IPS-18c (cell line): ENCODE measurements at regions not wholly inside any gene's neighbourhood (a gene's known extent, or its start where the extent isn't known, plus 50 kb on each side); places are given as distances from the start of the nearest gene placed in this dataset.

ENCODE experiments used
- H3K4me3 ChIP-seq: 2 replicates; pipeline ENCODE4 v1.7.0; 2013; ENCODE audit warnings: low read depth, mild to moderate bottlenecking, low read length, moderate library complexity; ENCODE audit not compliant: insufficient read depth
- H3K9me3 ChIP-seq: one replicate; pipeline ENCODE4 v1.6.1; 2013; ENCODE audit warnings: mild to moderate bottlenecking, low read length, moderate library complexity; ENCODE audit not compliant: control insufficient read depth, insufficient read depth

- peaks cover 4% of the 10 kb centered on the region for H3K9me3 ChIP-seq
Observed at GRCh38 chr15:81914333-81914732, 131.5 kb downstream of the MEX3B start.

GRCh38 chr15:81911022-81911971 lies 134.5 kb downstream of the MEX3B start:
- H3K4me3 ChIP-seq, result no peak overlapping the region

More at GRCh38 chr15:81914333-81914732, 131.5 kb downstream of the MEX3B start:
- H3K4me3 ChIP-seq, result no peak overlapping the region

GRCh38 chr15:81910355-81911021 lies 135.3 kb downstream of the MEX3B start:
- no peak overlapping the region for H3K4me3 ChIP-seq
- H3K9me3 ChIP-seq, result no peaks in the 10 kb centered on the region

More at GRCh38 chr15:81911022-81911971, 134.5 kb downstream of the MEX3B start:
- no peaks in the 10 kb centered on the region for H3K9me3 ChIP-seq

- no peak overlapping the region for H3K4me3 ChIP-seq
- no peaks in the 10 kb centered on the region for H3K9me3 ChIP-seq
Observed at GRCh38 chr15:81909011-81909358, 136.8 kb downstream of the MEX3B start.

GRCh38 chr15:81908111-81908510 lies 137.7 kb downstream of the MEX3B start:
- Histone ChIP-seq H3K4me3 (no peak overlapping the region), H3K9me3 (no peaks in the 10 kb centered on the region)

- Histone ChIP-seq H3K9me3 (no peaks in the 10 kb centered on the region), H3K4me3 (no peak overlapping the region)
Observed at GRCh38 chr15:81907521-81907920, 138.3 kb downstream of the MEX3B start.

GRCh38 chr15:81905889-81906288 lies 139.9 kb downstream of the MEX3B start:
- H3K9me3 ChIP-seq, result no peaks in the 10 kb centered on the region
- H3K4me3 ChIP-seq, result no peak overlapping the region

- H3K4me3 ChIP-seq, result no peak overlapping the region
- no peaks in the 10 kb centered on the region for H3K9me3 ChIP-seq
Observed at GRCh38 chr15:81901319-81901718, 144.5 kb downstream of the MEX3B start.

- H3K4me3 ChIP-seq, result no peak overlapping the region
- H3K9me3 ChIP-seq, result no peaks in the 10 kb centered on the region
Observed at GRCh38 chr15:81899730-81900129, 146.1 kb downstream of the MEX3B start.

- no peak overlapping the region for H3K4me3 ChIP-seq
- H3K9me3 ChIP-seq, result no peaks in the 10 kb centered on the region
Observed at GRCh38 chr15:81899024-81899423, 146.8 kb downstream of the MEX3B start.

- H3K9me3 ChIP-seq, result no peaks in the 10 kb centered on the region
Observed at GRCh38 chr15:81897057-81897677, 148.7 kb downstream of the MEX3B start.

GRCh38 chr15:81896356-81896755 lies 149.5 kb downstream of the MEX3B start:
- H3K9me3 ChIP-seq, result no peaks in the 10 kb centered on the region
- H3K4me3 ChIP-seq, result no peak overlapping the region

More at GRCh38 chr15:81897057-81897677, 148.7 kb downstream of the MEX3B start:
- no peak overlapping the region for H3K4me3 ChIP-seq

GRCh38 chr15:81895723-81896122 lies 150.1 kb downstream of the MEX3B start:
- Histone ChIP-seq H3K9me3 (no peaks in the 10 kb centered on the region), H3K4me3 (no peak overlapping the region)

GRCh38 chr15:81894061-81894460 lies 151.8 kb downstream of the MEX3B start:
- no peak overlapping the region for H3K4me3 ChIP-seq

GRCh38 chr15:81893182-81893835 lies 152.5 kb downstream of the MEX3B start:
- Histone ChIP-seq H3K4me3 (no peak overlapping the region), H3K9me3 (no peaks in the 10 kb centered on the region)

More at GRCh38 chr15:81894061-81894460, 151.8 kb downstream of the MEX3B start:
- H3K9me3 ChIP-seq, result no peaks in the 10 kb centered on the region

- no peaks in the 10 kb centered on the region for H3K9me3 ChIP-seq
Observed at GRCh38 chr15:81890496-81890895, 155.3 kb downstream of the MEX3B start.

GRCh38 chr15:81889485-81889881 lies 156.3 kb downstream of the MEX3B start:
- H3K4me3 ChIP-seq, result no peak overlapping the region

More at GRCh38 chr15:81890496-81890895, 155.3 kb downstream of the MEX3B start:
- no peak overlapping the region for H3K4me3 ChIP-seq

More at GRCh38 chr15:81889485-81889881, 156.3 kb downstream of the MEX3B start:
- H3K9me3 ChIP-seq, result no peaks in the 10 kb centered on the region
